A549 (cell line): ENCODE measurements at regions not wholly inside any gene's neighbourhood (a gene's known extent, or its start where the extent isn't known, plus 50 kb on each side); places are given as distances from the start of the nearest gene placed in this dataset.

Experiments used
- ATAC-seq, 2 experiments: fragments of 200-7000 bp in 1 of 2; fragments of >200 bp in 1 of 2; cut with Nextera tagmentation in 1 of 2; cut with Tn5 transposase in 1 of 2; 3 replicates each; pipeline versions ENCODE4 v1.8.0 to v1.9.1; 2018 to 2020; ENCODE audit warnings: mild to moderate bottlenecking in 1 of 2, moderate library complexity in 1 of 2
- CTCF ChIA-PET: fragments of 300-600 bp; sonication (Branson Sonifier 250); formaldehyde crosslinking; extraction: SDS; loops from one replicate; lab custom pipeline; 2021; ENCODE audit warnings: antibody characterized with exemption, inconsistent platforms; lab: Yijun Ruan, JAX
- POLR2A ChIA-PET: fragments of 350-600 bp; formaldehyde crosslinking; extraction: SDS; loops from one replicate; lab custom pipeline; 2021; ENCODE audit warnings: antibody characterized with exemption, inconsistent platforms; lab: Yijun Ruan, JAX
- DNase-seq, 2 experiments: peaks; one replicate each; pipeline versions ENCODE4 v3.0.0 to v3.0.0-alpha.2; 2011 to 2016; ENCODE audit warnings: low read depth in 1 of 2, low spot score in 1 of 2
- FAIRE-seq: peaks from 2 replicates; lab custom pipeline; 2011; peaks lifted over from hg19 to GRCh38; lab: Jason Lieb, UNC
- H3K27ac ChIP-seq, 2 experiments: fragments of >200 bp; sonication (Bioruptor Twin); formaldehyde crosslinking; 3 replicates each; pipeline ENCODE4 v1.5.1; 2016 to 2017
- H3K4me1 ChIP-seq: fragments of >200 bp; sonication (Bioruptor Twin); formaldehyde crosslinking; 3 replicates; pipeline ENCODE4 v1.6.1; 2016
- H3K4me2 ChIP-seq: fragments of >200 bp; sonication (Bioruptor Twin); formaldehyde crosslinking; 3 replicates; pipeline ENCODE4 v1.6.1; 2016
- H3K4me3 ChIP-seq: fragments of >200 bp; sonication (Bioruptor Twin); formaldehyde crosslinking; 3 replicates; pipeline ENCODE4 v1.5.1; 2016
- H3K9me3 ChIP-seq: fragments of >200 bp; sonication (Bioruptor Twin); formaldehyde crosslinking; 3 replicates; pipeline ENCODE4 v1.6.1; 2016
- CEBPB ChIP-seq, 2 experiments: fragments of >200 bp in 1 of 2; sonication (Bioruptor Twin) in 1 of 2; formaldehyde crosslinking in 1 of 2; IDR thresholded peaks; 2 replicates each; pipeline ENCODE4 v1.6.1; 2012 to 2016
- EHMT2 ChIP-seq: fragments of 200-600 bp; sonication (generic); IDR thresholded peaks from 2 replicates; pipeline ENCODE4 v1.6.1; 2016; ENCODE audit warnings: antibody characterized with exemption, low read depth, mild to moderate bottlenecking, moderate library complexity
- ESRRA ChIP-seq: fragments of 150-350 bp; IDR thresholded peaks from 2 replicates; pipeline ENCODE4 v1.6.1; 2014; ENCODE audit warnings: mild to moderate bottlenecking, low read length, borderline replicate concordance
- FOXS1 ChIP-seq: fragments of 250-450 bp; sonication (Bioruptor Pico); IDR thresholded peaks from 2 replicates; pipeline ENCODE4 v1.5.0; 2020; ENCODE audit warnings: mild to moderate bottlenecking, moderate library complexity
- HOXA7 ChIP-seq: fragments of 250-450 bp; sonication (Bioruptor Pico); IDR thresholded peaks from 2 replicates; pipeline ENCODE4 v1.5.0; 2020; ENCODE audit warnings: mild to moderate bottlenecking, moderate library complexity
- JUNB ChIP-seq: fragments of >200 bp; sonication (Bioruptor Twin); formaldehyde crosslinking; IDR thresholded peaks from 2 replicates; pipeline ENCODE4 v1.6.1; 2016
- PHF8 ChIP-seq: fragments of 200-600 bp; sonication (generic); IDR thresholded peaks from 2 replicates; pipeline ENCODE4 v1.6.1; 2016; ENCODE audit warnings: low read depth, mild to moderate bottlenecking, antibody characterized with exemption, moderate library complexity, borderline replicate concordance
- POLR2A ChIP-seq: IDR thresholded peaks from 2 replicates; pipeline ENCODE4 v1.6.1; 2012; ENCODE audit warnings: mild to moderate bottlenecking, low read length
- POLR2AphosphoS2 ChIP-seq: conservative IDR thresholded peaks from 2 replicates; pipeline ENCODE4 v1.6.1; 2012; ENCODE audit warnings: low read length, improper control_type of control experiment, inconsistent platforms
- RFX5 ChIP-seq: fragments of 450-650 bp; IDR thresholded peaks from 2 replicates; pipeline ENCODE4 v1.7.1; 2014; ENCODE audit warnings: antibody characterized with exemption, mild to moderate bottlenecking, moderate library complexity
- TP53 ChIP-seq: fragments of 250-450 bp; sonication (Bioruptor Pico); IDR thresholded peaks from 2 replicates; pipeline ENCODE4 v1.5.0; 2021; ENCODE audit warnings: mild to moderate bottlenecking, moderate library complexity
- ZC3H11A ChIP-seq: fragments of 450-650 bp; IDR thresholded peaks from 2 replicates; pipeline ENCODE4 v1.6.1; 2014; ENCODE audit warnings: antibody characterized with exemption, mild to moderate bottlenecking
- ZFP36 ChIP-seq: fragments of 450-650 bp; IDR thresholded peaks from 2 replicates; pipeline ENCODE4 v1.6.1; 2014; ENCODE audit warnings: borderline replicate concordance; ENCODE audit not compliant: partially characterized antibody
- WGBS: methylation state at CpG from one replicate; pipeline ENCODE4 v1.1.6; 2017; ENCODE audit errors: missing lambda C conversion rate; 5-methylcytosine and 5-hydroxymethylcytosine counted together
- TF ChIP-seq, protein P1 (sequence below): fragments of >200 bp; sonication (Bioruptor Twin); formaldehyde crosslinking; IDR thresholded peaks from 2 replicates; pipeline ENCODE4 v1.6.1; 2016
- TF ChIP-seq, protein P2 (sequence below): IDR thresholded peaks from 2 replicates; pipeline ENCODE4 v1.6.1; 2012
- TF ChIP-seq, protein P3 (sequence below): fragments of 200-600 bp; sonication (generic); IDR thresholded peaks from 2 replicates; pipeline ENCODE4 v1.6.1; 2016; ENCODE audit warnings: antibody characterized with exemption, mild to moderate bottlenecking, moderate library complexity
- TF ChIP-seq, protein P4 (sequence below): fragments of >200 bp; sonication (Bioruptor Twin); formaldehyde crosslinking; IDR thresholded peaks from 3 replicates; pipeline ENCODE4 v1.6.1; 2016

DNA sequence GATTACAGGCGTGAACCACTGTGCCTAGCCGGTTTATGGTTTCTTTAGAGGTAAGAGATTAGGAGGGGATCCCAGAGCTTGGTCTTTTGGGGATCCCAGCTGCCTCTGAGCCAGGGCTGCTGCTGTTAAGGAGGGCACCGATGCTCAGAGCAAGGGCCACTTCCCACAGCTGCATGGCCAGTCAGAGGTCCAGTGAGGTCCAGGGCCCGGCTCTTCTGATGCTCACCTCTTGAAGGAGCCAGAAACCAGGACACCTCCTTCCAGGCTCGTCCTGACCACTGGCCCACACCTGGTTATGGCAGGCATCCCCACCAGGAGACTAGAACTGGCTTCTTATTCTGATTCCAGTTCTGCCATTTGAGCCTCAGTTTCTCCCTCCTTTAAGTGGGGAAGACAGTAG is 149.0 kb downstream of the TEX29 start:
- 13% methylated on average over 2 of the region's 5 CpGs for WGBS
- ChIA-PET POLR2A (no interaction called here), CTCF (interaction anchor here (1.5 kb wide), 1 partner anchor 973 kb away, joined by 3 read pairs; no protein-coding TSS in a partner anchor)
- Histone ChIP-seq H3K27ac (no peak overlapping the region), H3K4me2 (no peak overlapping the region), H3K4me1 (no peaks in the 10 kb centered on the region), H3K9me3 (no peaks in the 10 kb centered on the region), H3K4me3 (no peak overlapping the region)
- TF ChIP-seq TP53 (CRISPR knock-in tag) (no peak), RFX5 (no peak), CEBPB (IDR thresholded peaks at IDR 0.05) (no peak), ESRRA (no peak), PHF8 (no peak), POLR2AphosphoS2 (no peak), JUNB (no peak), POLR2A (no peak), HOXA7 (CRISPR knock-in tag) (no peak)
- TF ChIP-seq, protein P1, sequence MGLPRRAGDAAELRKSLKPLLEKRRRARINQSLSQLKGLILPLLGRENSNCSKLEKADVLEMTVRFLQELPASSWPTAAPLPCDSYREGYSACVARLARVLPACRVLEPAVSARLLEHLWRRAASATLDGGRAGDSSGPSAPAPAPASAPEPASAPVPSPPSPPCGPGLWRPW = no peak
- TF ChIP-seq, protein P2, sequence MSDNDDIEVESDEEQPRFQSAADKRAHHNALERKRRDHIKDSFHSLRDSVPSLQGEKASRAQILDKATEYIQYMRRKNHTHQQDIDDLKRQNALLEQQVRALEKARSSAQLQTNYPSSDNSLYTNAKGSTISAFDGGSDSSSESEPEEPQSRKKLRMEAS = no peak
- TF ChIP-seq, protein P3, sequence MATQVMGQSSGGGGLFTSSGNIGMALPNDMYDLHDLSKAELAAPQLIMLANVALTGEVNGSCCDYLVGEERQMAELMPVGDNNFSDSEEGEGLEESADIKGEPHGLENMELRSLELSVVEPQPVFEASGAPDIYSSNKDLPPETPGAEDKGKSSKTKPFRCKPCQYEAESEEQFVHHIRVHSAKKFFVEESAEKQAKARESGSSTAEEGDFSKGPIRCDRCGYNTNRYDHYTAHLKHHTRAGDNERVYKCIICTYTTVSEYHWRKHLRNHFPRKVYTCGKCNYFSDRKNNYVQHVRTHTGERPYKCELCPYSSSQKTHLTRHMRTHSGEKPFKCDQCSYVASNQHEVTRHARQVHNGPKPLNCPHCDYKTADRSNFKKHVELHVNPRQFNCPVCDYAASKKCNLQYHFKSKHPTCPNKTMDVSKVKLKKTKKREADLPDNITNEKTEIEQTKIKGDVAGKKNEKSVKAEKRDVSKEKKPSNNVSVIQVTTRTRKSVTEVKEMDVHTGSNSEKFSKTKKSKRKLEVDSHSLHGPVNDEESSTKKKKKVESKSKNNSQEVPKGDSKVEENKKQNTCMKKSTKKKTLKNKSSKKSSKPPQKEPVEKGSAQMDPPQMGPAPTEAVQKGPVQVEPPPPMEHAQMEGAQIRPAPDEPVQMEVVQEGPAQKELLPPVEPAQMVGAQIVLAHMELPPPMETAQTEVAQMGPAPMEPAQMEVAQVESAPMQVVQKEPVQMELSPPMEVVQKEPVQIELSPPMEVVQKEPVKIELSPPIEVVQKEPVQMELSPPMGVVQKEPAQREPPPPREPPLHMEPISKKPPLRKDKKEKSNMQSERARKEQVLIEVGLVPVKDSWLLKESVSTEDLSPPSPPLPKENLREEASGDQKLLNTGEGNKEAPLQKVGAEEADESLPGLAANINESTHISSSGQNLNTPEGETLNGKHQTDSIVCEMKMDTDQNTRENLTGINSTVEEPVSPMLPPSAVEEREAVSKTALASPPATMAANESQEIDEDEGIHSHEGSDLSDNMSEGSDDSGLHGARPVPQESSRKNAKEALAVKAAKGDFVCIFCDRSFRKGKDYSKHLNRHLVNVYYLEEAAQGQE = no peak
- ATAC-seq = no peak
- no peak for DNase-seq
- FAIRE-seq = no peak

DNA sequence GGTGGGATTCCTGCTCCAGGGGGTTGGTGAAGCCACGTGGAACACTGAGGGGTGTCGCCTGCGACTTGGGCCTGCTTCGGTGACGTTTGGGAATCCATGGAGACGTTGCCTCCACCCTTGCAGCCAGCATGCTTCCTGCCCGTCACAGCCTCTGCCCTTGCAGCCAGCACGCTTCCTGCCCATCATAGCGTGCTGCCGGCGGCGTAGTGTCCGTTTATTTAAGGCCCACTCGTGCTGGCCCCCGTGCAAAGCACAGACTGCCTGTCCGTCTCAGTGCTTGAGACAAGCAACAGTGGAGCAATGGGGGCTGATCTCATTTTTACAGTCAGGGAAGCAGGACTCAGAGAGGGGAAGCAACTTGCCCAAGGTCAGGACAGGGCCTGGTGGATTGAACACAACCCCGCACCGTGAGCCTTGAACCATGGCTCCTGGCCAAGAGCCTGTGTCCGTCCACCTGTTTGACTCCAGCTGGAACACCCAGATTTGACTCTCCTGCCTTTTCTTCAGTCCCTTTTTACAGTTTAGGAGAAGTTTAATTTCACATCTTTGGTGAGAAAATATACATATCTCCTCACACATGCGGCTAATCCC is 149.6 kb downstream of the TEX29 start:
- no peaks in the 10 kb centered on the region for H3K9me3 ChIP-seq
- WGBS = 16% methylated on average over 11 of the region's 20 CpGs
- ChIA-PET CTCF (interaction anchor here (1.5 kb wide), 1 partner anchor 973 kb away, joined by 3 read pairs; no protein-coding TSS in a partner anchor), POLR2A (no interaction called here)
- no peak for TF ChIP-seq FOXS1 (CRISPR knock-in tag)
- TF ChIP-seq, protein P4, sequence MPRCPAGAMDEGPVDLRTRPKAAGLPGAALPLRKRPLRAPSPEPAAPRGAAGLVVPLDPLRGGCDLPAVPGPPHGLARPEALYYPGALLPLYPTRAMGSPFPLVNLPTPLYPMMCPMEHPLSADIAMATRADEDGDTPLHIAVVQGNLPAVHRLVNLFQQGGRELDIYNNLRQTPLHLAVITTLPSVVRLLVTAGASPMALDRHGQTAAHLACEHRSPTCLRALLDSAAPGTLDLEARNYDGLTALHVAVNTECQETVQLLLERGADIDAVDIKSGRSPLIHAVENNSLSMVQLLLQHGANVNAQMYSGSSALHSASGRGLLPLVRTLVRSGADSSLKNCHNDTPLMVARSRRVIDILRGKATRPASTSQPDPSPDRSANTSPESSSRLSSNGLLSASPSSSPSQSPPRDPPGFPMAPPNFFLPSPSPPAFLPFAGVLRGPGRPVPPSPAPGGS = no peak
- TF ChIP-seq HOXA7 (CRISPR knock-in tag) = no peak
- TF ChIP-seq, protein P3 = no peak
- TF ChIP-seq ZFP36 = no peak
- no peak for TF ChIP-seq EHMT2
- TF ChIP-seq ZC3H11A = no peak
- no peak overlapping the region for H3K27ac ChIP-seq
- no peaks in the 10 kb centered on the region for H3K4me1 ChIP-seq
- no peak overlapping the region for H3K4me3 ChIP-seq
- FAIRE-seq = no peak
- no peak overlapping the region for H3K4me2 ChIP-seq
- no peak for ATAC-seq
- no peak for DNase-seq
